ENCODE measurements at regions not wholly inside any gene's neighbourhood (a gene's known extent, or its start where the extent isn't known, plus 50 kb on each side); places are given as distances from the start of the nearest gene placed in this dataset.
A peak's percentile ranks its signal among the peaks of the same experiment; 100 is the strongest.

GRCh38 chr6:43910638-43911353, 140.8 kb downstream of the VEGFA start:
- Histone ChIP-seq H3K27me3 (ENCODE audit: insufficient read depth, low read length) (no peaks in the 10 kb centered on the region), H3K9me2 (ENCODE audit: insufficient read depth) (no peaks in the 10 kb centered on the region), H3K9ac (ENCODE audit: low read length) (no peak overlapping the region), H3K4me3 (replicated peaks in 1 of 2; ENCODE audit: low read depth in 1 of 2, low read length in 2 of 2) (peak overlapping the region in 1 of 2 experiments; percentile 33; a peak in 2 of 4 replicates), H3K79me2 (ENCODE audit: insufficient read depth, low read length) (no peaks in the 10 kb centered on the region), H3K4me2 (ENCODE audit: low read length) (no peak overlapping the region), H3K27ac (ENCODE audit: low read depth, low read length) (no peak overlapping the region), H3K9me3 (ENCODE audit: control insufficient read depth in 1 of 2, insufficient read depth in 1 of 2, low read depth in 1 of 2, low read length in 2 of 2) (no peaks in the 10 kb centered on the region), H2AFZ (ENCODE audit: low read depth, low read length, poor library complexity, severe bottlenecking) (no peak overlapping the region), H4K20me1 (ENCODE audit: insufficient read depth) (no peaks in the 10 kb centered on the region), H3K4me1 (ENCODE audit: control insufficient read depth in 1 of 2, insufficient read depth in 2 of 2, low read length in 2 of 2) (no peaks in the 10 kb centered on the region), H3K36me3 (ENCODE audit: control insufficient read depth in 1 of 2, insufficient read depth in 2 of 2, low read length in 2 of 2) (no peaks in the 10 kb centered on the region)
- no peak for TF ChIP-seq POLR2A (IDR thresholded peaks at IDR 0.05; ENCODE audit: borderline replicate concordance, extremely low read depth, insufficient read depth, insufficient read length)
- no peak for TF ChIP-seq ELF1 (IDR thresholded peaks at IDR 0.05; ENCODE audit: borderline replicate concordance, low read depth)
- TF ChIP-seq FOSL1 (IDR thresholded peaks at IDR 0.05; ENCODE audit: low read depth) = no peak
- 0 out of 2 replicates have a peak, but pooled peaks have one; percentile 12 for TF ChIP-seq MAX (IDR thresholded peaks at IDR 0.05)
- no peak for TF ChIP-seq EZH2phosphoT487 (IDR thresholded peaks at IDR 0.05; ENCODE audit: borderline replicate concordance)
- peak; percentile 59; the same call in 1 of the 2 replicates for TF ChIP-seq SP1 (IDR thresholded peaks at IDR 0.05; ENCODE audit: low read depth)
- peak; percentile 72 for TF ChIP-seq POLR2AphosphoS5 (IDR thresholded peaks at IDR 0.05; ENCODE audit: low read depth, low read length)
- no peak for TF ChIP-seq CTCF (IDR thresholded peaks at IDR 0.05 in 2 of 3, conservative IDR thresholded peaks at IDR 0.05 in 1 of 3; ENCODE audit: borderline replicate concordance in 1 of 3, insufficient read depth in 1 of 3, low read depth in 2 of 3, low read length in 2 of 3)
- TF ChIP-seq TCF7L2 (IDR thresholded peaks at IDR 0.05; ENCODE audit: borderline replicate concordance, extremely low read depth, insufficient read depth, insufficient read length) = no peak
- TF ChIP-seq YY1 (IDR thresholded peaks at IDR 0.05; ENCODE audit: extremely low read depth, insufficient replicate concordance, low read depth, low read length) = no peak
- TF ChIP-seq CBX3 (IDR thresholded peaks at IDR 0.05; ENCODE audit: low read depth) = no peak
- no peak for TF ChIP-seq EGR1 (IDR thresholded peaks at IDR 0.05; ENCODE audit: low read depth)
- no peak for TF ChIP-seq ATF3 (IDR thresholded peaks at IDR 0.05)
- no peak for TF ChIP-seq ZNF274 (IDR thresholded peaks at IDR 0.05; ENCODE audit: low read depth, low read length)
- TF ChIP-seq SRF (IDR thresholded peaks at IDR 0.05; ENCODE audit: low read depth) = no peak
- peak; percentile 95 for TF ChIP-seq CEBPB (IDR thresholded peaks at IDR 0.05; ENCODE audit: low read depth)
- TF ChIP-seq JUND (IDR thresholded peaks at IDR 0.05) = 0 out of 2 replicates have a peak, but pooled peaks have one; percentile 33
- no peak for TF ChIP-seq ZBTB33 (IDR thresholded peaks at IDR 0.05; ENCODE audit: extremely low read depth, insufficient replicate concordance, low read length)
- no peak for TF ChIP-seq SIN3A (IDR thresholded peaks at IDR 0.05; ENCODE audit: low read depth)
- intact Hi-C loops (cut with micrococcal nuclease) = no loop called here
- ChIA-PET RAD21 (ENCODE audit: low non-redundant PET in 1 of 2, low total read pairs in 2 of 2, uncharacterized antibody in 2 of 2, unreplicated experiment in 2 of 2) (no interaction called here), POLR2A (interaction anchor here (0.8 to 0.9 kb wide), 3 partner anchors 9 to 22 kb away, joined by 3 read pairs; no protein-coding TSS in a partner anchor), CTCF (no interaction called here)
- DNase-seq (ENCODE audit: low read depth, low spot score) = peak; percentile 73
- no peak for ATAC-seq
- TSS peak; percentile 89 for BruUV-seq (replicated peaks)

All from HCT116 (cell line).